Smooth muscle cell (in vitro differentiated cells): ENCODE measurements at regions not wholly inside any gene's neighbourhood (a gene's known extent, or its start where the extent isn't known, plus 50 kb on each side); places are given as distances from the start of the nearest gene placed in this dataset.

Experiments
- DNase-seq: peaks from one replicate; lab custom pipeline; 2025; ENCODE audit not compliant: unreplicated experiment; lab: John Stamatoyannopoulos, UW
- H2AFZ ChIP-seq: fragments of 200-600 bp; sonication (generic); 2 replicates; pipeline ENCODE4 v1.6.0; 2016; ENCODE audit warnings: antibody characterized with exemption, low read depth, mild to moderate bottlenecking
- H3F3A ChIP-seq: fragments of 200-600 bp; sonication (generic); 2 replicates; pipeline ENCODE4 v1.6.0; 2017; ENCODE audit warnings: antibody characterized with exemption, low read depth
- H3K27ac ChIP-seq: fragments of 200-600 bp; sonication (generic); 2 replicates; pipeline ENCODE4 v1.5.1; 2016; ENCODE audit warnings: low read depth, mild to moderate bottlenecking
- H3K27me3 ChIP-seq: fragments of 200-600 bp; sonication (generic); 2 replicates; pipeline ENCODE4 v1.6.1; 2016; ENCODE audit warnings: low read depth, mild to moderate bottlenecking
- H3K36me3 ChIP-seq: fragments of 200-600 bp; sonication (generic); 2 replicates; pipeline ENCODE4 v1.5.1; 2016; ENCODE audit warnings: low read depth
- H3K4me1 ChIP-seq: fragments of 200-600 bp; sonication (generic); 2 replicates; pipeline ENCODE4 v1.5.1; 2016; ENCODE audit warnings: low read depth
- H3K4me2 ChIP-seq: fragments of 200-600 bp; sonication (generic); 2 replicates; pipeline ENCODE4 v1.6.0; 2016; ENCODE audit warnings: mild to moderate bottlenecking
- H3K4me3 ChIP-seq: fragments of 200-600 bp; sonication (generic); 2 replicates; pipeline ENCODE4 v1.5.1; 2016; ENCODE audit warnings: mild to moderate bottlenecking
- H3K79me2 ChIP-seq: fragments of 200-600 bp; sonication (generic); 2 replicates; pipeline ENCODE4 v1.6.0; 2016; ENCODE audit warnings: low read depth, mild to moderate bottlenecking
- H3K9ac ChIP-seq: fragments of 200-600 bp; sonication (generic); 2 replicates; pipeline ENCODE4 v1.6.0; 2016; ENCODE audit warnings: low read depth
- H3K9me3 ChIP-seq: fragments of 200-600 bp; sonication (generic); replicated peaks from 2 replicates; pipeline ENCODE4 v1.5.1; 2016; ENCODE audit warnings: low read depth
- H4K20me1 ChIP-seq: fragments of 200-600 bp; sonication (generic); 2 replicates; pipeline ENCODE4 v1.6.0; 2016; ENCODE audit warnings: low read depth
- WGBS: methylation state at CpG from one replicate; pipeline ENCODE4 v1.1.7; 2016; ENCODE audit warnings: low lambda C conversion rate; 5-methylcytosine and 5-hydroxymethylcytosine counted together
- TF ChIP-seq, protein P1 (sequence below): fragments of 200-600 bp; sonication (generic); IDR thresholded peaks from 2 replicates; pipeline ENCODE4 v1.5.1; 2017; ENCODE audit warnings: borderline replicate concordance, mild to moderate bottlenecking, antibody characterized with exemption; ENCODE audit not compliant: insufficient read depth, poor library complexity, severe bottlenecking

DNA sequence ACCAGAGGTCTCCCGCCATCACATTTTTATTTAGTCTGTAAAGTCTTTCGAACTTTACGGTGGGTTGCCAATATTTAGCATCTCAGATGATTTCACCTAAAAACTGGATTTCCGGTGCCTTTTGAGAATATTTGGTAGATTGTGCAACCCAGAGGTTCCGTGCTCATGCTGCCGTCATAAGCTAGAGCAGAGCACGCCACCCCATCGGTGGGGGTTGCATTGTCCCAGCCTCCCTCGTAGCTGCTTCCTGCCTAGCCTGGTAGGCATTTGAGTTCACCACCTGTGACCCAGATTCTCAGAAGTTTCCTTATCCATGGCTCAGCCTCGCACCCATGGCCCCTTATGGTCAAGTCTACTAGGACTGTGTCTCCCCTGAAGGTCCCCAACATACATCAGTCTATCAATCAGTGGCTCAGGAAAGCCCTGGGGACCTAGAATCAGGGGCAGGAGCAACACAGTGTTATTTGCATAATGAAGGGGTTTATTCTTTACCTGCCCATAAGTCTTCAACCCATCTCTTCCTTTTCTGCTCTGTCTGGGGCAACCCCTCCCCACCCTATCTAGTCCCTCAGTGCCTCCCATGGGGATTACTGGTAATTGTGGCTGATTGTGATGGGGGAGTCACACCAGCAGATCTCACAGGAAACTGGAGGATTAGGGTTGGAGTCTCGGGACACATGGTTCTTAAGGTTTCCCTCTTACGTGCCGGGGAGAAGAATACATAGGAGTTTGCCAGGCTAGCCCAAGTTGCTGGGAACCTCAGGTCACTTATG is 152.3 kb downstream of the PHETA1 start:
- no peak overlapping the region for H3K4me2 ChIP-seq
- TF ChIP-seq, protein P1, sequence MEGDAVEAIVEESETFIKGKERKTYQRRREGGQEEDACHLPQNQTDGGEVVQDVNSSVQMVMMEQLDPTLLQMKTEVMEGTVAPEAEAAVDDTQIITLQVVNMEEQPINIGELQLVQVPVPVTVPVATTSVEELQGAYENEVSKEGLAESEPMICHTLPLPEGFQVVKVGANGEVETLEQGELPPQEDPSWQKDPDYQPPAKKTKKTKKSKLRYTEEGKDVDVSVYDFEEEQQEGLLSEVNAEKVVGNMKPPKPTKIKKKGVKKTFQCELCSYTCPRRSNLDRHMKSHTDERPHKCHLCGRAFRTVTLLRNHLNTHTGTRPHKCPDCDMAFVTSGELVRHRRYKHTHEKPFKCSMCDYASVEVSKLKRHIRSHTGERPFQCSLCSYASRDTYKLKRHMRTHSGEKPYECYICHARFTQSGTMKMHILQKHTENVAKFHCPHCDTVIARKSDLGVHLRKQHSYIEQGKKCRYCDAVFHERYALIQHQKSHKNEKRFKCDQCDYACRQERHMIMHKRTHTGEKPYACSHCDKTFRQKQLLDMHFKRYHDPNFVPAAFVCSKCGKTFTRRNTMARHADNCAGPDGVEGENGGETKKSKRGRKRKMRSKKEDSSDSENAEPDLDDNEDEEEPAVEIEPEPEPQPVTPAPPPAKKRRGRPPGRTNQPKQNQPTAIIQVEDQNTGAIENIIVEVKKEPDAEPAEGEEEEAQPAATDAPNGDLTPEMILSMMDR: no peak
- DNase-seq: no peak
- no peak overlapping the region for H3K4me3 ChIP-seq
- H3K4me1 ChIP-seq: no peaks in the 10 kb centered on the region
- H3K9ac ChIP-seq: no peak overlapping the region
- H3K36me3 ChIP-seq: no peaks in the 10 kb centered on the region
- no peak overlapping the region for H3K27ac ChIP-seq
- peaks cover 6% of the 10 kb centered on the region for H3K27me3 ChIP-seq
- 80% methylated on average over 13 of the region's 13 CpGs for WGBS
- no peaks in the 10 kb centered on the region for H4K20me1 ChIP-seq
- H2AFZ ChIP-seq: no peak overlapping the region
- H3K79me2 ChIP-seq: no peaks in the 10 kb centered on the region
- no peaks in the 10 kb centered on the region for H3K9me3 ChIP-seq
- no peaks in the 10 kb centered on the region for H3F3A ChIP-seq

DNA sequence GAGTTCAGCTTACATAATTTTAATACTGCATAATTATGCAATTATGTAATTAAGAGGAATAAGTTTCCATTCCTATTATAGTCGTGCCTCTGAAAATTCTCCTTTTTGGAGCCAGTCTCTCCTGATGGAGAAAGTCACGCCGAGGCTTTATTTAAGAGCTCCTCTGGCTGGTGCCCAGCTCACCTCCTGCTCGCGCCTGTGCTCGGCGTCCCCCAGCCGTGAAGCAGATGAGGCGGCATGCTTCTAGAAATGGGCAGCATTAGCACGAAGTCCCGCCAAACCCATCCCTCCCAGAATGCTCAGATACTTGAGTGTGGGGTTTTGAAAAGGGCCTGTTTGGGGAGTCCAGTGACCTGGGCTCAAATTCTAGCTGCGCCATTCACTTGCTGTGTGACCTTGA is 153.0 kb downstream of the PHETA1 start:
- Histone ChIP-seq H3K79me2 (no peaks in the 10 kb centered on the region), H3K27ac (no peak overlapping the region), H3K4me3 (no peak overlapping the region), H3K9me3 (no peaks in the 10 kb centered on the region), H3K36me3 (no peaks in the 10 kb centered on the region), H4K20me1 (no peaks in the 10 kb centered on the region), H2AFZ (no peak overlapping the region), H3F3A (no peaks in the 10 kb centered on the region), H3K4me2 (no peak overlapping the region), H3K4me1 (no peaks in the 10 kb centered on the region), H3K27me3 (peaks cover 6% of the 10 kb centered on the region), H3K9ac (no peak overlapping the region)
- TF ChIP-seq, protein P1: no peak
- DNase-seq: no peak
- WGBS: 91% methylated on average over 12 of the region's 12 CpGs

DNA sequence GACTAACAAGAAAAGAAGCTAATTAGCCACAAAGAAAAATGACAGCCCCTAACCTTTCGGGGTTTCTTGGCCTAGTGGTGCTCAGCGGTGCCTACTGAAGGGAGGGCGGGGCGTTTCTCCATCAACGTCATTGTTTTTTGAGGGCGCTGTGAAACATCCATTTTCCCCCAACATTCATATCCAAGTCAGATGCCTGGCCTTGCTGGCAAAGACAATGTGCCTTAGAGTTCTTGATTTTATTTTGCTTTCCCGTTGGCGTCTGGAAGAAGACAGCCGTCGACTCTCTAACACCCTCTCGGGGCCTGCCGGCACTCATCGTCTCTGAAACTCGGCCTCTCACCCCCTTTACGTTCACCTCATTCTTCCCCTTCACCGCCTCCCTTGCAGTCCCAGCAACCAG is 154.5 kb downstream of the PHETA1 start:
- Histone ChIP-seq H2AFZ (no peak overlapping the region), H3K4me2 (no peak overlapping the region), H3K9me3 (no peaks in the 10 kb centered on the region), H3K4me3 (no peak overlapping the region), H3K9ac (no peak overlapping the region), H3K27me3 (peaks cover 6% of the 10 kb centered on the region), H3K36me3 (no peaks in the 10 kb centered on the region), H3K27ac (no peak overlapping the region), H3F3A (no peaks in the 10 kb centered on the region), H4K20me1 (no peaks in the 10 kb centered on the region), H3K79me2 (no peaks in the 10 kb centered on the region), H3K4me1 (no peaks in the 10 kb centered on the region)
- no peak for DNase-seq
- 79% methylated on average over 16 of the region's 16 CpGs for WGBS
- TF ChIP-seq, protein P1: no peak

DNA sequence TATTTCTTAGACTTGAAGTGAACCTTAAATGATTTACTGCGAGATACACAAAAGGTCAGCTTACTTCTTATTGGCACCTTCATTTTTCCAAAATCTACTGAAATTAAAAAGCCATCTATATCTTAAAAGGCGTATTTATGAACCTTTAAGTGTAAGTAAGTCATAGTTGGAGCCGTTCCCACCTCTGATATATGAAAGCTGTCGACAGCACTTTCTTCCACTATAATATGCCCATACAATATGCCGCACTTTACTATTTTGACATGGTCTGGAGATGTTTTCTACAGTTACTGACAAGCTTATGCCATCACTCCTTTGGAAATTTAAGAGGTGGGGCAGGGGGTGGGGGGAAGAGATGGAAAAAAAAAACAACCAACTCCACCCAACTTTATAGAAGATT is 155.3 kb downstream of the PHETA1 start:
- Histone ChIP-seq H4K20me1 (no peaks in the 10 kb centered on the region), H3K36me3 (no peaks in the 10 kb centered on the region), H3K9me3 (no peaks in the 10 kb centered on the region), H3K27me3 (peaks cover 10% of the 10 kb centered on the region), H2AFZ (no peak overlapping the region), H3K27ac (no peak overlapping the region), H3K79me2 (no peaks in the 10 kb centered on the region), H3F3A (no peaks in the 10 kb centered on the region), H3K4me3 (no peak overlapping the region), H3K9ac (no peak overlapping the region), H3K4me1 (no peaks in the 10 kb centered on the region), H3K4me2 (no peak overlapping the region)
- WGBS: 86% methylated on average over 5 of the region's 5 CpGs
- DNase-seq: no peak
- TF ChIP-seq, protein P1: no peak
